ENCODE measurements at regions not wholly inside any gene's neighbourhood (a gene's known extent, or its start where the extent isn't known, plus 50 kb on each side); places are given as distances from the start of the nearest gene placed in this dataset.
A peak's percentile ranks its signal among the peaks of the same experiment; 100 is the strongest.

GRCh38 chr9:82601293-82601771 is 461.6 kb downstream of the RASEF start:
- TF ChIP-seq, protein P1, sequence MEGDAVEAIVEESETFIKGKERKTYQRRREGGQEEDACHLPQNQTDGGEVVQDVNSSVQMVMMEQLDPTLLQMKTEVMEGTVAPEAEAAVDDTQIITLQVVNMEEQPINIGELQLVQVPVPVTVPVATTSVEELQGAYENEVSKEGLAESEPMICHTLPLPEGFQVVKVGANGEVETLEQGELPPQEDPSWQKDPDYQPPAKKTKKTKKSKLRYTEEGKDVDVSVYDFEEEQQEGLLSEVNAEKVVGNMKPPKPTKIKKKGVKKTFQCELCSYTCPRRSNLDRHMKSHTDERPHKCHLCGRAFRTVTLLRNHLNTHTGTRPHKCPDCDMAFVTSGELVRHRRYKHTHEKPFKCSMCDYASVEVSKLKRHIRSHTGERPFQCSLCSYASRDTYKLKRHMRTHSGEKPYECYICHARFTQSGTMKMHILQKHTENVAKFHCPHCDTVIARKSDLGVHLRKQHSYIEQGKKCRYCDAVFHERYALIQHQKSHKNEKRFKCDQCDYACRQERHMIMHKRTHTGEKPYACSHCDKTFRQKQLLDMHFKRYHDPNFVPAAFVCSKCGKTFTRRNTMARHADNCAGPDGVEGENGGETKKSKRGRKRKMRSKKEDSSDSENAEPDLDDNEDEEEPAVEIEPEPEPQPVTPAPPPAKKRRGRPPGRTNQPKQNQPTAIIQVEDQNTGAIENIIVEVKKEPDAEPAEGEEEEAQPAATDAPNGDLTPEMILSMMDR (IDR thresholded peaks at IDR 0.05; ENCODE audit: low read depth, low read length), result no peak
- DNase-seq (ENCODE audit: extremely low read depth, low read depth), result peak; percentile 14

- TF ChIP-seq, protein P1 (IDR thresholded peaks at IDR 0.05; ENCODE audit: low read depth, low read length), result no peak
- no peak for DNase-seq (ENCODE audit: extremely low read depth, low read depth)
These were observed 457.8 kb downstream of the RASEF start for GRCh38 chr9:82604947-82605656.

- TF ChIP-seq, protein P1 (IDR thresholded peaks at IDR 0.05; ENCODE audit: low read depth, low read length), result no peak
- no peak for DNase-seq (ENCODE audit: extremely low read depth, low read depth)
These were observed 457.3 kb downstream of the RASEF start for GRCh38 chr9:82605657-82606031.

DNA sequence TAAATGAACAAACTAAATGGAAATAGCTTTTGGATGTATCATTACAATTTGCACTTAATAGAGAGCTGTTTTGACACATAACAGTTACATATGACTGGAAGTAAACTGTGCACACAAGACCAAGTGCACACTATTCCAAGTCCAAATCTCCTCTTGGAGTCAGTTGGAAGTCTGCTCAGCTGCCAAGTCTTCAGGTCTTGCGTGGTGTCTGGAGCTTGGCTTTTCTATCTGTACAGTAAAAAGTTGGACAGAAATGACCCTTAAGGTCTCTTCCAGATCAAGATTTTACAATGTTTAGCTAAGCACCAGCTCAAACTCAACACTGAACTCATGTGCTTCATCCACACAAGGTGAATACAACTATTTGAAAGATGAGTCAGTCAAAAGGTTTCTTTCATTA is 456.9 kb downstream of the RASEF start:
- no peak for DNase-seq (ENCODE audit: extremely low read depth, low read depth)
- TF ChIP-seq, protein P1 (IDR thresholded peaks at IDR 0.05; ENCODE audit: low read depth, low read length), result no peak

GRCh38 chr9:82606492-82607382 is 456.2 kb downstream of the RASEF start:
- TF ChIP-seq, protein P1 (IDR thresholded peaks at IDR 0.05; ENCODE audit: low read depth, low read length), result peak; percentile 71
- peak; percentile 45 for DNase-seq (ENCODE audit: extremely low read depth, low read depth)

DNA sequence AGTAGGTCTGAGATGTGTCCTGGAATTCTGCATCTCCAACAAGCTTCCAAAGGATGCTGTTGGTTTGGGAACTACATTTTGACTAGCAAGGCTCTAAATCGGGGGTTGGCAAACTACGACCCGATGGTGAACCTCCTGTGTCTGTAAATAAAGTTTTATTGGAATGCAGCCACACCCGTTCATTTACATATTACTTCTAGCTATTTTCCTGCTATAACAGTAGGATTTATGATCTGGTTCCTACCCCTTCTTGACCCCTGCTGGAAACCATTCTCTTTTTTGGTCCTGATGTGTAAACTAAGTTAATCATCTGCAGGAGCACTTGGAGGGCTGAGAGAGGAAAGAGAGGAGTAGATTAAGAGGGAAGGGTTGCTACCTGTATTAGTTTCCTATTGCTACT is 454.5 kb downstream of the RASEF start:
- TF ChIP-seq, protein P1 (IDR thresholded peaks at IDR 0.05; ENCODE audit: low read depth, low read length), result no peak
- no peak for DNase-seq (ENCODE audit: extremely low read depth, low read depth)

DNA sequence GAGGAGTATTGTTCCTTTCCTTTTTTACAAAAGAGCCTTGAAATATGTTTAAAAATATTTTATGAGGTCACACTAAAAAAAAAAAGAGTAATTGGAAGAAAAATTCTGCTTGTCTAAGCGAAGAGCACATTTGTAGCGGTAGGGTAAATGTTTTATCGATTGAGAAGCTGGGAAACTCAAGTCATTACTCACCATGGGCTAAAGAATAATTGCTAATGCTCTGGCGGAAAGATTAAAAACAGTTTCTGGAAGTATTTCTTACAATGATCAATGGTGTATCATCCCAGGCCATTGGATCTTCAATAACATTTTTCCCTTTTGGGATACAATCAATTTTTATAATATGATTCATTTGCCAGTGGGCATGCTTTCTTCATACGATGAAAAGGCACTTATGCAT is 450.0 kb downstream of the RASEF start:
- TF ChIP-seq, protein P1 (IDR thresholded peaks at IDR 0.05; ENCODE audit: low read depth, low read length), result no peak
- DNase-seq (ENCODE audit: extremely low read depth, low read depth), result no peak
